ENCODE measurements at regions not wholly inside any gene's neighbourhood (a gene's known extent, or its start where the extent isn't known, plus 50 kb on each side); places are given as distances from the start of the nearest gene placed in this dataset.
"Not testable (repeated sequence)": the region's sequence is repeated elsewhere in the genome, so short reads cannot be mapped to it uniquely, and the experiment has no call there.

- Histone ChIP-seq H3K27ac (no peak overlapping the region), H3K27me3 (ENCODE audit: low read depth) (no peaks in the 10 kb centered on the region), H3K36me3 (no peaks in the 10 kb centered on the region), H3K4me3 (no peak overlapping the region), H3K4me1 (peaks cover 5% of the 10 kb centered on the region), H3K9me3 (no peaks in the 10 kb centered on the region)
- ATAC-seq (no peak), DNase-seq (no peak)
- intact Hi-C loops (cut with DNase I): no loop called here
- TF ChIP-seq, protein P1, sequence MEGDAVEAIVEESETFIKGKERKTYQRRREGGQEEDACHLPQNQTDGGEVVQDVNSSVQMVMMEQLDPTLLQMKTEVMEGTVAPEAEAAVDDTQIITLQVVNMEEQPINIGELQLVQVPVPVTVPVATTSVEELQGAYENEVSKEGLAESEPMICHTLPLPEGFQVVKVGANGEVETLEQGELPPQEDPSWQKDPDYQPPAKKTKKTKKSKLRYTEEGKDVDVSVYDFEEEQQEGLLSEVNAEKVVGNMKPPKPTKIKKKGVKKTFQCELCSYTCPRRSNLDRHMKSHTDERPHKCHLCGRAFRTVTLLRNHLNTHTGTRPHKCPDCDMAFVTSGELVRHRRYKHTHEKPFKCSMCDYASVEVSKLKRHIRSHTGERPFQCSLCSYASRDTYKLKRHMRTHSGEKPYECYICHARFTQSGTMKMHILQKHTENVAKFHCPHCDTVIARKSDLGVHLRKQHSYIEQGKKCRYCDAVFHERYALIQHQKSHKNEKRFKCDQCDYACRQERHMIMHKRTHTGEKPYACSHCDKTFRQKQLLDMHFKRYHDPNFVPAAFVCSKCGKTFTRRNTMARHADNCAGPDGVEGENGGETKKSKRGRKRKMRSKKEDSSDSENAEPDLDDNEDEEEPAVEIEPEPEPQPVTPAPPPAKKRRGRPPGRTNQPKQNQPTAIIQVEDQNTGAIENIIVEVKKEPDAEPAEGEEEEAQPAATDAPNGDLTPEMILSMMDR (IDR thresholded peaks at IDR 0.05): no peak
Measured at GRCh38 chr3:171526146-171526545, 65.9 kb upstream of the TNIK start.

DNA sequence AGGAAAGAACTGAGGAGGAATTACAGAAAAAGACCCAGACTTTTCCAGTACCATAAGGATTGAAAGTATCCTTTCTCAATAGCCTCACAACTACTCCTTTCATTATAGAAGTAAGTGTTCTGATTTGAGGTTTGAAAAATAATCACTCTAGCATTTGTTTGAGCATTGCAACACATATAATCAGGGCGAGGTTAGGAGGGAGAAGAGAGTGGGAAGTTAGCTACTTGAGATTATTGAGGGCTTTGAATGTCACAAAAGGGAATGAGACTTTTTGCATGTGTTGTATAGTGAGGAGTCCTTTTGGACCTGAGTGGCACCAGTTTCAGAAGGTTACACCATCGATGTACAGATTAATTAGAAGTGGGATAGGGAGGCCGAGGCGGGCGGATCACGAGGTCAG, 65.2 kb upstream of the TNIK start:
- Histone ChIP-seq H3K36me3 (no peaks in the 10 kb centered on the region), H3K9me3 (no peaks in the 10 kb centered on the region), H3K4me3 (no peak overlapping the region), H3K27ac (no peak overlapping the region), H3K4me1 (peaks cover 5% of the 10 kb centered on the region), H3K27me3 (ENCODE audit: low read depth) (no peaks in the 10 kb centered on the region)
- ATAC-seq: peak; percentile 58 to 60
- DNase-seq: no peak
- intact Hi-C loops (cut with DNase I): no loop called here
- TF ChIP-seq, protein P1 (IDR thresholded peaks at IDR 0.05): no peak

DNA sequence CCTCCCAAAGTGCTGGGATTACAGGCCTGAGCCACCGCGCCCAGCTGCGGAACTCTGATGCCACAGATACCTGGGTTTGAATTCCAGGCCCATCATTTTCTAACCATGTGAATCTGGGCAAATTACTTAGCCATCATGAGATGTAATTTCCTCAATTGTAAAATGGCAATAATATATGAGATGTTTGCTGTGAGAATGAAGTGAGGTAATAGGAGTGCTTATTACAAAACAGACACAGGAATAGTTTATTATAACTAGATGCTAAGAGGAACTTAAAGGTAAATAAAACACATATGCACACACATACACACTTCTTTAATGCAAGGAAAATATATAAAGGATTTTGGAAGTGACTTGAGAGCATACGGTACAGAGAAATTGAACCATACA, 64.7 kb upstream of the TNIK start:
- Histone ChIP-seq H3K9me3 (no peaks in the 10 kb centered on the region), H3K27ac (no peak overlapping the region), H3K27me3 (ENCODE audit: low read depth) (no peaks in the 10 kb centered on the region), H3K4me3 (no peak overlapping the region), H3K4me1 (peaks cover 5% of the 10 kb centered on the region), H3K36me3 (no peaks in the 10 kb centered on the region)
- DNase-seq (no peak), ATAC-seq (no peak)
- intact Hi-C loops (cut with DNase I): no loop called here
- TF ChIP-seq, protein P1 (IDR thresholded peaks at IDR 0.05): no peak

DNA sequence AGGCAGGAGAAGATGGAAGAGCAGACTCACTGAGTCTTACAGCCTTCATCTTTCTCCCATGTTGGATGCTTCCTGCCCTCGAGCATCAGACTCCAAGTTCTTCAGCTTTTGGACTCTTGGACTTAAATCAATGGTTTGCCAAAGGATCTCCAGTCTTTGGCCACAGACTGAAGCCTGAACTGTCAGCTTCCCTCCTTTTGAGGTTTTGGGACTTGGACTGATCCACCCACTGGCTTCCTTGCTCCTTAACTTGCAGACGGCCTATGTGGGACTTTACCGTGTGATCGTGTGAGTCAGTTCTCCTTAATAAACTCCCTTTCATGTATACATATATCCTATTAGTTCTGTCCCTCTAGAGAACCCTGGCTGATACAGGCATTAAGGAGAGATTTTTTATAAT, 62.4 kb upstream of the TNIK start:
- H3K27me3 ChIP-seq (ENCODE audit: low read depth): no peaks in the 10 kb centered on the region
- peaks cover 5% of the 10 kb centered on the region for H3K4me1 ChIP-seq
- H3K36me3 ChIP-seq: no peaks in the 10 kb centered on the region
- TF ChIP-seq, protein P1 (IDR thresholded peaks at IDR 0.05): no peak
- H3K27ac ChIP-seq: no peak overlapping the region
- intact Hi-C loops (cut with DNase I): no loop called here
- ATAC-seq: no peak
- H3K4me3 ChIP-seq: no peak overlapping the region
- no peak for DNase-seq
- no peaks in the 10 kb centered on the region for H3K9me3 ChIP-seq

DNA sequence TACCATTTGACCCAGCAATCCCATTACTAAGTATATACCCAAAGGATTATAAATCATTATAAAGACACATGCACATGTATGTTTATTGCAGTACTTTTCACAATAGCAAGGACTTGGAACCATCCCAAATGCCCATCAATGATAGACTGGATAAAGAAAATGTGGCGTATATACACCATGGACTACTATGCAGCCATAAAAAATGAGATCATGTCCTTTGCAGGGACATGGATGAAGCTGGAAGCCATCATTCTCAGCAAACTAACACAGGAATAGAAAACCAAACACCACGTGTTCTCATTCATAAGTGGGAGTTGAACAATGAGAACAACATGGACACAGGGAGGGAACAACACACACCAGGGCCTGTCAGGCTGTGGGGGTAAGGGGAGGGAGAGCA, 59.2 kb upstream of the TNIK start:
- ATAC-seq; H3K27ac ChIP-seq; intact Hi-C loops (cut with DNase I); DNase-seq; H3K4me3 ChIP-seq; H3K27me3 ChIP-seq (ENCODE audit: low read depth); H3K36me3 ChIP-seq; H3K9me3 ChIP-seq; H3K4me1 ChIP-seq: not testable (repeated sequence)

GRCh38 chr3:171516765-171517164, 56.6 kb upstream of the TNIK start:
- no peaks in the 10 kb centered on the region for H3K9me3 ChIP-seq
- intact Hi-C loops (cut with DNase I): no loop called here
- no peaks in the 10 kb centered on the region for H3K36me3 ChIP-seq
- no peak overlapping the region for H3K27ac ChIP-seq
- no peak overlapping the region for H3K4me3 ChIP-seq
- TF ChIP-seq, protein P1 (IDR thresholded peaks at IDR 0.05): no peak
- DNase-seq: no peak
- H3K4me1 ChIP-seq: no peaks in the 10 kb centered on the region
- no peaks in the 10 kb centered on the region for H3K27me3 ChIP-seq (ENCODE audit: low read depth)
- ATAC-seq: no peak

All from lower lobe of right lung (tissue), 2 donors.